Smooth muscle cell (in vitro differentiated cells): ENCODE measurements at regions not wholly inside any gene's neighbourhood (a gene's known extent, or its start where the extent isn't known, plus 50 kb on each side); places are given as distances from the start of the nearest gene placed in this dataset.

Source experiments
- DNase-seq: peaks from one replicate; lab custom pipeline; 2025; ENCODE audit not compliant: unreplicated experiment; lab: John Stamatoyannopoulos, UW
- H2AFZ ChIP-seq: fragments of 200-600 bp; sonication (generic); 2 replicates; pipeline ENCODE4 v1.6.0; 2016; ENCODE audit warnings: antibody characterized with exemption, low read depth, mild to moderate bottlenecking
- H3F3A ChIP-seq: fragments of 200-600 bp; sonication (generic); 2 replicates; pipeline ENCODE4 v1.6.0; 2017; ENCODE audit warnings: antibody characterized with exemption, low read depth
- H3K27ac ChIP-seq: fragments of 200-600 bp; sonication (generic); 2 replicates; pipeline ENCODE4 v1.5.1; 2016; ENCODE audit warnings: low read depth, mild to moderate bottlenecking
- H3K27me3 ChIP-seq: fragments of 200-600 bp; sonication (generic); 2 replicates; pipeline ENCODE4 v1.6.1; 2016; ENCODE audit warnings: low read depth, mild to moderate bottlenecking
- H3K36me3 ChIP-seq: fragments of 200-600 bp; sonication (generic); 2 replicates; pipeline ENCODE4 v1.5.1; 2016; ENCODE audit warnings: low read depth
- H3K4me1 ChIP-seq: fragments of 200-600 bp; sonication (generic); 2 replicates; pipeline ENCODE4 v1.5.1; 2016; ENCODE audit warnings: low read depth
- H3K4me2 ChIP-seq: fragments of 200-600 bp; sonication (generic); 2 replicates; pipeline ENCODE4 v1.6.0; 2016; ENCODE audit warnings: mild to moderate bottlenecking
- H3K4me3 ChIP-seq: fragments of 200-600 bp; sonication (generic); 2 replicates; pipeline ENCODE4 v1.5.1; 2016; ENCODE audit warnings: mild to moderate bottlenecking
- H3K79me2 ChIP-seq: fragments of 200-600 bp; sonication (generic); 2 replicates; pipeline ENCODE4 v1.6.0; 2016; ENCODE audit warnings: low read depth, mild to moderate bottlenecking
- H3K9ac ChIP-seq: fragments of 200-600 bp; sonication (generic); 2 replicates; pipeline ENCODE4 v1.6.0; 2016; ENCODE audit warnings: low read depth
- H3K9me3 ChIP-seq: fragments of 200-600 bp; sonication (generic); replicated peaks from 2 replicates; pipeline ENCODE4 v1.5.1; 2016; ENCODE audit warnings: low read depth
- H4K20me1 ChIP-seq: fragments of 200-600 bp; sonication (generic); 2 replicates; pipeline ENCODE4 v1.6.0; 2016; ENCODE audit warnings: low read depth
- WGBS: methylation state at CpG from one replicate; pipeline ENCODE4 v1.1.7; 2016; ENCODE audit warnings: low lambda C conversion rate; 5-methylcytosine and 5-hydroxymethylcytosine counted together
- TF ChIP-seq, protein P1 (sequence below): fragments of 200-600 bp; sonication (generic); IDR thresholded peaks from 2 replicates; pipeline ENCODE4 v1.5.1; 2017; ENCODE audit warnings: borderline replicate concordance, mild to moderate bottlenecking, antibody characterized with exemption; ENCODE audit not compliant: insufficient read depth, poor library complexity, severe bottlenecking

DNA sequence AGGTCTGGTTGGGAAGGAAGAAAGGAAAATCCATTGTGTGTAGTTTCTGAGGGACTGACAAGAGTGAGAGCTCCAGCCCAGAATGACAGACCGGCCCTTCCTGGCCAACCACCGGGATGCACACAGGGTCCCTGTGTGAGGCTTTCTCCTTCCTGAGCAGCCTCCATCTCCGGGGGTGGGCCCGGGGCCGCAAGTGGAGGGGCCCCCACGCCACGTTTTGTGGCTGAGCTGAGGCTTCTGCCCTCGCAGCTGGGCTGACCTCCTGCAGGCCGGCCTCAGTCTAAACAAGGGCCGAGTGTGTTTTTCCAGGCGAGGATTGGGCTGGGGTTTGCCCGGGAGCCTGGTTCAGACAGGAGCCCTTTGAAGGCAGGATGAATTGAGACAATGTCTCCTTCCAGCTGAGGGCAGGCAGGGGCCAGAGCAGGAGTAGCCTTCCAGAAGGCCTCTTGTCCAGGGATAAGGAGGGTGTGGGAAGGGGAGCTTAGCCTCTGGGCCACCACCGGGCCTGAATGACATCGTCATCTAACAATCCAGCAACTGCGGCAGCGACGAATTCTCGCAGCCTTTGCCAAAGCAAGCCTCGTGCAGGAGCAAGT lies 96.5 kb upstream of the NCOR2 start:
- H3K79me2 ChIP-seq: no peaks in the 10 kb centered on the region
- no peaks in the 10 kb centered on the region for H4K20me1 ChIP-seq
- H3F3A ChIP-seq: peaks cover 30% of the 10 kb centered on the region
- H3K9me3 ChIP-seq: no peaks in the 10 kb centered on the region
- H3K9ac ChIP-seq: no peak overlapping the region
- H3K4me1 ChIP-seq: peaks cover 15% of the 10 kb centered on the region
- H3K36me3 ChIP-seq: no peaks in the 10 kb centered on the region
- TF ChIP-seq, protein P1, sequence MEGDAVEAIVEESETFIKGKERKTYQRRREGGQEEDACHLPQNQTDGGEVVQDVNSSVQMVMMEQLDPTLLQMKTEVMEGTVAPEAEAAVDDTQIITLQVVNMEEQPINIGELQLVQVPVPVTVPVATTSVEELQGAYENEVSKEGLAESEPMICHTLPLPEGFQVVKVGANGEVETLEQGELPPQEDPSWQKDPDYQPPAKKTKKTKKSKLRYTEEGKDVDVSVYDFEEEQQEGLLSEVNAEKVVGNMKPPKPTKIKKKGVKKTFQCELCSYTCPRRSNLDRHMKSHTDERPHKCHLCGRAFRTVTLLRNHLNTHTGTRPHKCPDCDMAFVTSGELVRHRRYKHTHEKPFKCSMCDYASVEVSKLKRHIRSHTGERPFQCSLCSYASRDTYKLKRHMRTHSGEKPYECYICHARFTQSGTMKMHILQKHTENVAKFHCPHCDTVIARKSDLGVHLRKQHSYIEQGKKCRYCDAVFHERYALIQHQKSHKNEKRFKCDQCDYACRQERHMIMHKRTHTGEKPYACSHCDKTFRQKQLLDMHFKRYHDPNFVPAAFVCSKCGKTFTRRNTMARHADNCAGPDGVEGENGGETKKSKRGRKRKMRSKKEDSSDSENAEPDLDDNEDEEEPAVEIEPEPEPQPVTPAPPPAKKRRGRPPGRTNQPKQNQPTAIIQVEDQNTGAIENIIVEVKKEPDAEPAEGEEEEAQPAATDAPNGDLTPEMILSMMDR: no peak
- no peak overlapping the region for H3K4me3 ChIP-seq
- WGBS: 38% methylated on average over 16 of the region's 19 CpGs
- H2AFZ ChIP-seq: peak overlapping the region; percentile 28
- no peak for DNase-seq
- H3K27ac ChIP-seq: peak overlapping the region; percentile 77
- no peak overlapping the region for H3K4me2 ChIP-seq
- H3K27me3 ChIP-seq: no peaks in the 10 kb centered on the region

DNA sequence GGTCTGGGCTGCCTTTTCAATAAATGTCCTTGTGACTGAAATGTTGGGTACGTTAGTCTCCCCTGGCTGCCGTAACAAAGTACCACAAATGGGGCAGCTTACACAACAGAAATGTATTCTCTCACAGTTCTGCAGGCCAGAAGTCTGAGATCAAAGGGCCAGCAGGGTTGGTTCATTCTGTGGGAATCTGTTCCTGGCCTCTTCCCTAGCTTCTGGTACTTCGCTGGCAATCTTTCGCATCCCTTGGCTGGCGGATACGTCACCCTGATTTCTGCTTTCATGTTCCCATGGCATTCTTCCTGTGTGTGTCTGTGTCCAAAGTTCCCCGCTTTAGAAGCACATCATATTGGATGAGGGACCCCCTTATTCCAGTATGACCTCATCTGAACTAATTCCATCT lies 95.8 kb upstream of the NCOR2 start:
- H3F3A ChIP-seq: peaks cover 30% of the 10 kb centered on the region
- TF ChIP-seq, protein P1: no peak
- no peaks in the 10 kb centered on the region for H3K79me2 ChIP-seq
- no peaks in the 10 kb centered on the region for H4K20me1 ChIP-seq
- no peak overlapping the region for H2AFZ ChIP-seq
- peaks cover 15% of the 10 kb centered on the region for H3K4me1 ChIP-seq
- H3K9me3 ChIP-seq: no peaks in the 10 kb centered on the region
- no peaks in the 10 kb centered on the region for H3K27me3 ChIP-seq
- H3K4me3 ChIP-seq: no peak overlapping the region
- DNase-seq: no peak
- no peak overlapping the region for H3K9ac ChIP-seq
- H3K36me3 ChIP-seq: no peaks in the 10 kb centered on the region
- no peak overlapping the region for H3K4me2 ChIP-seq
- 56% methylated on average over 7 of the region's 7 CpGs for WGBS
- H3K27ac ChIP-seq: peak overlapping the region; percentile 77

DNA sequence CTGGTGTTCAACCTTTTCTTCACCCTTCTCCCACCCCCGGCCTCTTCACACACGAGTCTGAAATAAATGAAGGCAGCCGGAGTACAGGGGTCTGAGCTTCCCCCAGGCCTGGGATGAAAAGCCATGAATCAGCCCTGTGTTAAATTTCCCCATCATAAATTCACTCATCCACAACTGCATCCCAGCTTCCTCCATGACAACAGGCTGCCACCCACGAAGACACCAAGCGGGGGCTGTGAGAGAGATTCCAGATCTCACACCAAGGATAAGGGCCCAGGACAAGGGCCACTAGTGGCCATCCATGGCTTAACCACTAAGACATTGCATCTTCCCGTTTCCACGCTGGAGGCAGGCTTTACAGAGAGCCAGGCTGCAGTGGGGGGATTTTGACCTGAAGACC lies 93.9 kb upstream of the NCOR2 start:
- 21% methylated on average over 7 of the region's 7 CpGs for WGBS
- Histone ChIP-seq H3K4me2 (peak overlapping the region; percentile 39), H3K27me3 (no peaks in the 10 kb centered on the region), H3K79me2 (no peaks in the 10 kb centered on the region), H3K4me1 (peaks cover 15% of the 10 kb centered on the region), H4K20me1 (no peaks in the 10 kb centered on the region), H3K4me3 (no peak overlapping the region), H3K27ac (peak overlapping the region; percentile 77), H3K9me3 (no peaks in the 10 kb centered on the region), H3F3A (peaks cover 30% of the 10 kb centered on the region), H3K9ac (peak overlapping the region; percentile 19), H2AFZ (no peak overlapping the region), H3K36me3 (no peaks in the 10 kb centered on the region)
- TF ChIP-seq, protein P1: peak; percentile 8
- DNase-seq: no peak

DNA sequence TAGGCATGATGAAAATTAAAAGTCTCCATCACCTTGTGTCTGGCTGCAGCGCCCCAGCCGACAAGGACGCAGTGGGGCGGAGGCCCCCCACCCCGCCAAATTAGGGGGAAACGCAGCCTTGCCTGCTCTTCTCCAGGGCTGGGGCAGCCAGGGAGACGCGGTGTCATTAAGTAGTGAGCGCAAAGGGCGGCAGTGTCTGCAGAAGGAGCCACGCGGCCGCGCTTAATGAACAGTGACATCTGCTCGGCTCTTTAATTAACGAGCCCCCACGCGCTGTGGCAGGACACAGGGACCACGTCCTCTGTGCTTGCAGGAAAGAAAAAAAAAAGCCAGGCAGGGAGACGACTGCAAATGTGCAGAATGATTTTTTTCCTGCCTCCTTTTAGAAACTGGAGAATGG lies 93.4 kb upstream of the NCOR2 start:
- Histone ChIP-seq H3K27me3 (no peaks in the 10 kb centered on the region), H3K9me3 (no peaks in the 10 kb centered on the region), H3K4me1 (peaks cover 16% of the 10 kb centered on the region), H3K27ac (peak overlapping the region; percentile 77), H3K9ac (peak overlapping the region; percentile 19), H3F3A (peaks cover 26% of the 10 kb centered on the region), H2AFZ (no peak overlapping the region), H4K20me1 (no peaks in the 10 kb centered on the region), H3K79me2 (no peaks in the 10 kb centered on the region), H3K4me2 (peak overlapping the region; percentile 39), H3K36me3 (no peaks in the 10 kb centered on the region), H3K4me3 (no peak overlapping the region)
- DNase-seq: no peak
- TF ChIP-seq, protein P1: no peak
- WGBS: 57% methylated on average over 20 of the region's 20 CpGs
